Epithelial cell of proximal tubule (primary cell): ENCODE measurements at regions not wholly inside any gene's neighbourhood (a gene's known extent, or its start where the extent isn't known, plus 50 kb on each side); places are given as distances from the start of the nearest gene placed in this dataset.

Source experiments
- DNase-seq: peaks from one replicate; pipeline ENCODE4 v3.0.0-alpha.2; 2011; ENCODE audit warnings: low read depth
- H3K4me3 ChIP-seq: 2 replicates; pipeline ENCODE4 v1.5.1; 2011; ENCODE audit warnings: low read depth, mild to moderate bottlenecking, low read length
- CTCF ChIP-seq: conservative IDR thresholded peaks from 2 replicates; pipeline ENCODE4 v1.5.1; 2012; ENCODE audit warnings: low read depth, mild to moderate bottlenecking, low read length

DNA sequence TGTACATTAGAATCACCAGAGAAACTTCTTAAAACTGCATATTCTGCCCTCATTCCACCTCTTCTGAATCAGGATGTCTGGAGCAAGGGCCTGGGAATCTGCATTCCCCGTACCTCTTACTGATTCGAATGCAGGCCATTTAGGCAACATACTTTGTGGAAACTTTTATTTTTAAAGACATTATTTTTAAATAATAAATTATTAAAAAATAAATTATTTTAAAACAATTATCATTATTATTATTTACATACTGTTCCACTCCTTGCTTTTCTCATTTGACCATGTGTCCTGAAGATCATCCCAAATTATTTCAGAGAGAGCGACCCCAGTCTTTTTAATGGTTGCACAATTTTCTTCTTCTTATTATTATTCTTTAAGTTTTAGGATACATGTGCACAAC lies 336.6 kb upstream of the TBC1D5 start:
- H3K4me3 ChIP-seq, result no peak overlapping the region
- no peak for DNase-seq
- no peak for TF ChIP-seq CTCF

- no peak for TF ChIP-seq CTCF
- H3K4me3 ChIP-seq, result no peak overlapping the region
- no peak for DNase-seq
Observed at GRCh38 chr3:18077128-18077840, 334.9 kb upstream of the TBC1D5 start.

DNA sequence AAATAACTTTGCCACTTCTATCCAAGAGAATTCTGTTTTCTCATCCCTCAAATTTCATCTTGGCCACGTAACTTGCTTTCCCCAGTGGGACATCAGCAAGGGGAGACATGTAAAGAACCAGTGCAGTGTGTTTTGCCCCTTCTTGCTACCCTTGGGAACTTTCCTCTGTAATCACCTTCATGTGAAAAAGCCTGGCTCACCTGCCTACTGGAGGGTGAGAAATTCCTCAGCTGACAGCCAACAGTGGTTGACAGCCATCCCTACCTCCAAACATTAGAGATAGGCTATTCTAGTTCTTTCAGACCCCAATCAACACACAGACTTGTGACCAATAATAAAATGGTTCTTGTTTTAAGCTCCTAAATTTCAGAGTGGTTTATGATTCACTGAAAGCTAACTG lies 333.9 kb upstream of the TBC1D5 start:
- no peak overlapping the region for H3K4me3 ChIP-seq
- DNase-seq, result no peak
- no peak for TF ChIP-seq CTCF

DNA sequence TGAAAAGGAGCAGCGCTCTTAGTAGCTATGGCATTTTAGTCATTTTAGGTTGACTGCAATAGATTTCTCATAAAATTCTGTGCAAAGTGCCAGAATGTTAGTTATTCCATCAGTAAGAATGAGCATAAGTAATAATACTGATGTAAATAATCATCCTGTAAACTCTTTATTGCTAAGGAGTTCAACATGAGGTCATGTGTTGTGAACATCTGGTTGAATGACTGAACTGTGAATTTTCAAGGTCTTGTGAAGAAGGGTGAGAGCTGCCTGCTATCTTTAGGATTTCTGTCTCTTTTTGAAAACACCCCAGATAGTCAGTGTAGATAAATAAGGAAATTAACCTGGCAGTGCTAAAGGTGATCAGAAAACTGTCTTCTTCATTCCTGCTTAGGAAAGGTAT lies 333.4 kb upstream of the TBC1D5 start:
- no peak for TF ChIP-seq CTCF

GRCh38 chr3:18071833-18072232 lies 329.4 kb upstream of the TBC1D5 start:
- no peak for DNase-seq
- TF ChIP-seq CTCF, result no peak
- no peak overlapping the region for H3K4me3 ChIP-seq

More for the DNA sequence above, 333.4 kb upstream of the TBC1D5 start:
- DNase-seq, result no peak
- H3K4me3 ChIP-seq, result no peak overlapping the region

DNA sequence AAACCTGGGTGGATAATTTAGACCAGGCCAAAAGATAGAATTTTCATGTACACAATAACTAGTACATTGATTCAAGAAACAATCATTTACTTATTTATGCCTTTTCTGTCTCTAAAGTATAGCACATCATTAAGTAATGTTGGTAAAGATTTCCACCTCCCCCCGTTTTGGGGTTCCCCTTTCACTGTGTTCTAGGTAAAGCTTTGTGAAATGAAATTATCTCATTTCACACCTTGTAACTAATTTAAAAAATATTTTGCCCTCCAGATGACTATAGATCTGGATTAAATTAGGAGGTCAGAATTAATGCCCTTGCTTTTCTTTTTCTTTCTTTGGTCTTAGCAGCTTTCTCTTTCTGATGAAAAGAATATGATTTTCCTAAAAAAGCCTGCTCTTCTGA lies 328.5 kb upstream of the TBC1D5 start:
- H3K4me3 ChIP-seq, result no peak overlapping the region
- no peak for TF ChIP-seq CTCF
- DNase-seq, result no peak

DNA sequence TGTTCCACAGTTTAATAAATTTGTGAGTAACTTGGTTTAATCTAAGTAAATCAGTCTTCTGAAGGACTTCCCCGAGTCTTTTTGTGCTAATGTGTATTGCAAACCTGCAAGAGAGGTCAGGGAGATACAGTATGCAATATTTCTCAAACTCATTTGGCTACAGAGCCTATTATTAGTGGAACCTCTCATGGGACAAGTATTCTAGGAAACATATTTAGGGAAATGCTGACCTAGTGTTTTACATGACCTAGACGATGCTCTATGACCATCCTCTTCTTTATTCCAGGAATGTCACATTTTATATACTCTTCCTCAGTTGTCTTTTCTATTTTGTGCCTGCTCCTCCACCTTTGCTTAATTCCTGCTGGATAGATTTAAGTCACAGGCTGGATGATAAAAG lies 327.8 kb upstream of the TBC1D5 start:
- no peak for DNase-seq
- TF ChIP-seq CTCF, result no peak
- H3K4me3 ChIP-seq, result no peak overlapping the region
